Spleen (tissue), 11 donors: ENCODE measurements at regions not wholly inside any gene's neighbourhood (a gene's known extent, or its start where the extent isn't known, plus 50 kb on each side); places are given as distances from the start of the nearest gene placed in this dataset.
"Not testable (repeated sequence)": the region's sequence is repeated elsewhere in the genome, so short reads cannot be mapped to it uniquely, and the experiment has no call there.

Source experiments
- DNase-seq: peaks from one replicate; pipeline ENCODE4 v3.0.0-alpha.2; 2020
- H3K27ac ChIP-seq, 8 donors: fragments of 200-600 bp; sonication (generic) in 7 of 8; 1 replicate in 4 of 8; 2 replicates in 4 of 8; pipeline versions ENCODE4 v1.5.0 to v1.8.0; 2016 to 2021; ENCODE audit warnings: inconsistent platforms in 4 of 8, mild to moderate bottlenecking in 4 of 8, moderate library complexity in 1 of 8
- H3K27me3 ChIP-seq, 7 donors: fragments of 200-600 bp; sonication (generic) in 6 of 7; replicated peaks in 1 of 7; 1 replicate in 4 of 7; 2 replicates in 3 of 7; pipeline versions ENCODE4 v1.5.0 to v1.8.0; 2016 to 2021; ENCODE audit warnings: inconsistent platforms in 3 of 7, mild to moderate bottlenecking in 1 of 7
- H3K36me3 ChIP-seq, 6 donors: fragments of 200-600 bp; sonication (generic) in 5 of 6; 1 replicate in 4 of 6; 2 replicates in 2 of 6; pipeline versions ENCODE4 v1.5.0 to v1.8.0; 2016 to 2021; ENCODE audit warnings: inconsistent platforms in 2 of 6
- H3K4me1 ChIP-seq, 6 donors: fragments of 200-600 bp; sonication (generic) in 5 of 6; 1 replicate in 3 of 6; 2 replicates in 3 of 6; pipeline versions ENCODE4 v1.5.0 to v1.8.0; 2016 to 2021; ENCODE audit warnings: inconsistent platforms in 3 of 6
- H3K4me3 ChIP-seq, 8 donors: fragments of 200-600 bp; sonication (generic) in 7 of 8; 1 replicate in 4 of 8; 2 replicates in 4 of 8; pipeline versions ENCODE4 v1.5.0 to v1.8.0; 2016 to 2021; ENCODE audit warnings: inconsistent platforms in 4 of 8, mild to moderate bottlenecking in 4 of 8, moderate library complexity in 2 of 8
- H3K9me3 ChIP-seq, 8 donors: fragments of 200-600 bp; sonication (generic) in 7 of 8; 1 replicate in 4 of 8; 2 replicates in 4 of 8; pipeline versions ENCODE4 v1.5.0 to v1.8.0; 2016 to 2021; ENCODE audit warnings: inconsistent platforms in 4 of 8
- POLR2A ChIP-seq, 3 donors: fragments of 450-650 bp; IDR thresholded peaks; one replicate each; pipeline ENCODE4 v1.5.1; 2017; ENCODE audit warnings: antibody characterized with exemption in 3 of 3, mild to moderate bottlenecking in 1 of 3
- POLR2AphosphoS5 ChIP-seq, 3 donors: sonication (generic); formaldehyde crosslinking; IDR thresholded peaks; one replicate each; pipeline ENCODE4 v1.5.1; 2017; ENCODE audit warnings: antibody characterized with exemption in 3 of 3
- WGBS, 5 donors: extraction: QIAGEN DNeasy Blood & Tissue Kit in 3 of 5; methylation state at CpG; one replicate each; pipeline versions ENCODE4 v1.1.5 to v1.1.7; 2013 to 2018; 5-methylcytosine and 5-hydroxymethylcytosine counted together
- intact Hi-C: fragments of 100-400 bp; cut with DNase I; formaldehyde crosslinking; loops from one replicate; pipeline ENCODE4 v1.15.0; 2023; ENCODE audit warnings: low total_unique reads
- TF ChIP-seq, protein P1 (sequence below), 11 experiments: fragments of 200-600 bp in 7 of 11; fragments of 450-650 bp in 4 of 11; sonication (generic) in 4 of 11; IDR thresholded peaks in 8 of 11; conservative IDR thresholded peaks in 3 of 11; 1 replicate in 7 of 11; 2 replicates in 4 of 11; pipeline versions ENCODE4 v1.4.0 to v1.8.0; 2016 to 2021; ENCODE audit warnings: antibody characterized with exemption in 11 of 11, inconsistent platforms in 4 of 11, mild to moderate bottlenecking in 1 of 11
- donor health status: healthy with polysubstance abuse.
- donor health status: DM: no; HTN: no; CAD: no; lungs with moderate emphysema.
- donor health status: DM: no; HTN: no; CAD: no.
- donor health status: Bipolar disorder and iron deficiency.
- donor health status: healthy.
- donor health status: DM: no; HTN: no; CAD: no.
- donor health status: DM: yes; HTN: yes; CAD: no.

DNA sequence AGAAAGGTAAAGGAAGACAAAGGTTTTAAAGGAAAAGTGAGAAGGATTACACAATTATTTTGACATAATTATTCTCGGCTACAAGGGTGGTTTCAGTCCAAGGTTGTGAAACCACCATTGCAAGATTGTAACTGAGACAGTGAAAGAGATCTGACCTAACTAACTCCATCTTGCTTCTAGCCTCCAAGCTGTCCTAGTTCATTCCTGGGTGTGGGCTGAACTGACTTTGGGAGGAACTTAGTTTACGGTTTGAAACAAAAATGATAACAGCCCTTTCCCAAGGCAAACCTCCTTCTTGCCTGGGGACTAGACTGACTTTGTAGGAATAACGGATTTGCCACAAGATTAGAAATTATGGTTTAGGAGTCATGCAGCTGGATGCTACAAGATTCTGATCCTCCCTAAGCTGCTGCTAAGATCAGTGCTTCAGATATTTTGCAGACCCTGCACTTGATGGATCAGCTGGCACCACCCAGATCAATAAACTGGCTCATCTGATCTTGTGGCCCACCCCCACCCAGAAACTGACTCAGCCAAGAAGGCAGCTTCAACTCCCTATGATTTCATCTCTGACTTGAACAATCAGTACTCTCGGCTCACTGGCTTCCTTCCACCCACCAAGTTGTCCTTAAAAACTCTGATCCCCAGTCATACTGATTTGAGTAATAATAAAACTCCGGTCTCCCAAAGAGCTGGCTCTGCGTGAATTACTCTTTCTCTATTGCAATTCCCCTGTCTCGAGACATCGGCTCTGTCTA is 57.7 kb upstream of the AADACL2 start:
- peaks cover 0 to 16% (median 0%) of the 10 kb centered on the region in 8 donors for H3K9me3 ChIP-seq
- no peaks in the 10 kb centered on the region for H3K36me3 ChIP-seq
- no peak overlapping the region for H3K27ac ChIP-seq
- DNase-seq: no peak
- no peaks in the 10 kb centered on the region for H3K27me3 ChIP-seq
- intact Hi-C loops: no loop called here
- H3K4me1 ChIP-seq: no peaks in the 10 kb centered on the region
- H3K4me3 ChIP-seq: no peak overlapping the region
- TF ChIP-seq POLR2A (IDR thresholded peaks at IDR 0.05) (no peak), POLR2AphosphoS5 (IDR thresholded peaks at IDR 0.05) (no peak)
- TF ChIP-seq, protein P1, sequence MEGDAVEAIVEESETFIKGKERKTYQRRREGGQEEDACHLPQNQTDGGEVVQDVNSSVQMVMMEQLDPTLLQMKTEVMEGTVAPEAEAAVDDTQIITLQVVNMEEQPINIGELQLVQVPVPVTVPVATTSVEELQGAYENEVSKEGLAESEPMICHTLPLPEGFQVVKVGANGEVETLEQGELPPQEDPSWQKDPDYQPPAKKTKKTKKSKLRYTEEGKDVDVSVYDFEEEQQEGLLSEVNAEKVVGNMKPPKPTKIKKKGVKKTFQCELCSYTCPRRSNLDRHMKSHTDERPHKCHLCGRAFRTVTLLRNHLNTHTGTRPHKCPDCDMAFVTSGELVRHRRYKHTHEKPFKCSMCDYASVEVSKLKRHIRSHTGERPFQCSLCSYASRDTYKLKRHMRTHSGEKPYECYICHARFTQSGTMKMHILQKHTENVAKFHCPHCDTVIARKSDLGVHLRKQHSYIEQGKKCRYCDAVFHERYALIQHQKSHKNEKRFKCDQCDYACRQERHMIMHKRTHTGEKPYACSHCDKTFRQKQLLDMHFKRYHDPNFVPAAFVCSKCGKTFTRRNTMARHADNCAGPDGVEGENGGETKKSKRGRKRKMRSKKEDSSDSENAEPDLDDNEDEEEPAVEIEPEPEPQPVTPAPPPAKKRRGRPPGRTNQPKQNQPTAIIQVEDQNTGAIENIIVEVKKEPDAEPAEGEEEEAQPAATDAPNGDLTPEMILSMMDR (IDR thresholded peaks at IDR 0.05 in 8 of 11, conservative IDR thresholded peaks at IDR 0.05 in 3 of 11): no peak
- 78 to 92% (median 86%) methylated on average over 8 of the region's 8 CpGs for WGBS, 5 donors

DNA sequence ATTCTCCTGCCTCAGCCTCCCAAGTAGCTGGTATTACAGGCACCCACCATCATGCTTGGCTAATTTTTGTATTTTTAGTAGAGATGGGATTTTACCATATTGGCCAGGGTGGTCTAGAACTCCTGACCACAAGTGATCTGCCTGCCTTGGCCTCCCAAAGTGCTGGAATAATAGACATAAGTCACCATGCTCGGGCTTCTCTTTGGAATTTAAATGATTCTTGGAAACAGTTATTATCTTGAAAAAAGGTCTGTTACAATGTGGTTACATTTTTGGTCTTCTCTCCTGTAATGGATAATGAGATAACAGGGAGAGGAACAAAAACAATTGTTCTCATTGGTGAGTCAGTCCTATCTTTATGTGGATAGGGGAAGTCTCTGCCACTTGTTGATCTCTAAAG is 59.8 kb upstream of the AADACL2 start:
- Histone ChIP-seq H3K4me3 (no peak overlapping the region), H3K4me1 (no peaks in the 10 kb centered on the region), H3K9me3 (peaks cover 0 to 27% (median 4%) of the 10 kb centered on the region in 8 donors), H3K27me3 (no peaks in the 10 kb centered on the region), H3K27ac (no peak overlapping the region), H3K36me3 (no peaks in the 10 kb centered on the region)
- TF ChIP-seq POLR2AphosphoS5 (IDR thresholded peaks at IDR 0.05): no peak
- TF ChIP-seq, protein P1 (IDR thresholded peaks at IDR 0.05 in 8 of 11, conservative IDR thresholded peaks at IDR 0.05 in 3 of 11): no peak
- no peak for TF ChIP-seq POLR2A (IDR thresholded peaks at IDR 0.05)
- WGBS, 5 donors: 25 to 53% (median 46%) methylated on average over 1 of the region's 1 CpG
- no peak for DNase-seq
- intact Hi-C loops: no loop called here

DNA sequence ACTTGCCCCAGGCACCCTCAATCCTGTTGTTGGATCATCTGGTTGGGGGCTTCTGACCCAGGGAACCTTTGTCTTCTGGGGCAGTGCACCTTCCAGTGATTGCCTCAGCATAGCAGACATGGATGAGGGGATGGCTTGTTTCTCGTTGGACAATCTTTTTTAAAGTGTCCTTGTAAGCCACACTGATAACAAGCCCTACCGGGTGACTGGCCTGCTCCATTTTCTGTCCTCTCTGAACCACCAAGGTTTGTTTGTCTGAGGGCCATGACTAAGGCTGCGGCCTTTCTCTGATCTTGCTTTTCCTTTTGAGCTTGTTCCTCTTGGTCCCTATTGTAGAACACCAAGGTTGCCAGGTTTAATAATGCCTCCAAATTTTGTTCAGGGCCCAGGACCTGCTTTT is 66.0 kb upstream of the AADACL2 start:
- H3K36me3 ChIP-seq, H3K27me3 ChIP-seq, DNase-seq, H3K4me3 ChIP-seq, intact Hi-C loops, H3K4me1 ChIP-seq, H3K27ac ChIP-seq: not testable (repeated sequence)
- 79 to 88% (median 84%) methylated on average over 3 of the region's 3 CpGs for WGBS, 5 donors
- H3K9me3 ChIP-seq: peaks cover 0 to 22% (median 3%) of the 10 kb centered on the region in 8 donors

DNA sequence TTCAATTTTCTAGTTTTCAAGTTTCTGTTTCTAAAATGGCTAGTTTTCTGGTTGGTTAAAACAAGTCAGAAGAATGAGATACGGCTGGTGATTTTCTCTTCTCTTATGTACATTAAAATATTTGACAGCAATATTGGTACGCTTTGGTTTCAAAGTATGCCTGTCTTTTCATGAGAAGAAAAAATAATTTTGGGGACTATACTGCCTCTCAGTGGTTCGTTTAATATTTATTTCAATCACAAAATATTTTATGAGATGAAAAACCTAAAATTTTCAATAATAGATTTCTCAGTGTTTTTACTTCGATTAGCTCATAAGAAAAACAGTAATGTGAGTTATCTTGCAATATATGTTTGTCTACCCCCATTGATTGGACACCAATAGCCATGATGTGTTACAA is 72.8 kb upstream of the AADACL2 start:
- intact Hi-C loops: no loop called here
- WGBS, 5 donors: 64 to 70% (median 65%) methylated on average over 4 of the region's 4 CpGs
- Histone ChIP-seq H3K4me1 (no peaks in the 10 kb centered on the region), H3K36me3 (no peaks in the 10 kb centered on the region), H3K4me3 (no peak overlapping the region), H3K27me3 (no peaks in the 10 kb centered on the region), H3K27ac (no peak overlapping the region), H3K9me3 (no peaks in the 10 kb centered on the region)
- DNase-seq: no peak
- TF ChIP-seq POLR2AphosphoS5 (IDR thresholded peaks at IDR 0.05) (no peak), POLR2A (IDR thresholded peaks at IDR 0.05) (no peak)
- TF ChIP-seq, protein P1 (IDR thresholded peaks at IDR 0.05 in 8 of 11, conservative IDR thresholded peaks at IDR 0.05 in 3 of 11): no peak
